GM18951 (cell line): ENCODE measurements at regions not wholly inside any gene's neighbourhood (a gene's known extent, or its start where the extent isn't known, plus 50 kb on each side); places are given as distances from the start of the nearest gene placed in this dataset.

Experiments
- POLR2A ChIP-seq: IDR thresholded peaks from 4 replicates; pipeline ENCODE4 v1.6.1; 2011; ENCODE audit warnings: mild to moderate bottlenecking; ENCODE audit not compliant: insufficient read length, insufficient read depth; ENCODE audit errors: extremely low read depth
- in situ Hi-C: fragments of 300-500 bp; cut with MboI; formaldehyde crosslinking; loops from one replicate; pipeline ENCODE4 v1.12.0; 2022; ENCODE audit warnings: low sequenced_read_pairs, mixed read lengths, inconsistent platforms; ENCODE audit not compliant: unreplicated experiment

GRCh38 chr20:40774252-40774651, 85.2 kb upstream of the MAFB start:
- no peak for TF ChIP-seq POLR2A
- in situ Hi-C loops: no loop called here

GRCh38 chr20:40775561-40776146, 86.6 kb upstream of the MAFB start:
- in situ Hi-C loops: no loop called here
- TF ChIP-seq POLR2A: no peak

- in situ Hi-C loops: no loop called here
- TF ChIP-seq POLR2A: no peak
These were observed 87.7 kb upstream of the MAFB start for GRCh38 chr20:40776466-40777457.

GRCh38 chr20:40777653-40778052, 88.6 kb upstream of the MAFB start:
- in situ Hi-C loops: no loop called here
- TF ChIP-seq POLR2A: no peak

- in situ Hi-C loops: no loop called here
- no peak for TF ChIP-seq POLR2A
These were observed 90.0 kb upstream of the MAFB start for GRCh38 chr20:40778894-40779496.

GRCh38 chr20:40781327-40782042, 92.4 kb upstream of the MAFB start:
- in situ Hi-C loops: no loop called here
- TF ChIP-seq POLR2A: no peak

- in situ Hi-C loops: no loop called here
- no peak for TF ChIP-seq POLR2A
These were observed 93.0 kb upstream of the MAFB start for GRCh38 chr20:40782043-40782368.

- TF ChIP-seq POLR2A: no peak
- in situ Hi-C loops: no loop called here
These were observed 96.3 kb upstream of the MAFB start for GRCh38 chr20:40785346-40785745.

GRCh38 chr20:40786336-40786735, 97.3 kb upstream of the MAFB start:
- in situ Hi-C loops: no loop called here

GRCh38 chr20:40787941-40788340, 98.9 kb upstream of the MAFB start:
- in situ Hi-C loops: no loop called here
- TF ChIP-seq POLR2A: no peak

More at GRCh38 chr20:40786336-40786735, 97.3 kb upstream of the MAFB start:
- TF ChIP-seq POLR2A: no peak

GRCh38 chr20:40797425-40797824, 108.4 kb upstream of the MAFB start:
- in situ Hi-C loops: no loop called here
- no peak for TF ChIP-seq POLR2A

- in situ Hi-C loops: no loop called here
- no peak for TF ChIP-seq POLR2A
These were observed 109.0 kb upstream of the MAFB start for GRCh38 chr20:40798066-40798465.

GRCh38 chr20:40802886-40803285, 113.8 kb upstream of the MAFB start:
- in situ Hi-C loops: no loop called here
- no peak for TF ChIP-seq POLR2A
